IMR-90 (cell line): ENCODE measurements at regions not wholly inside any gene's neighbourhood (a gene's known extent, or its start where the extent isn't known, plus 50 kb on each side); places are given as distances from the start of the nearest gene placed in this dataset.

Experiments used
- ATAC-seq: fragments of 200-7000 bp; cut with Tn5 transposase; 2 replicates; pipeline ENCODE4 v1.9.1; 2020; ENCODE audit warnings: low read depth, mild to moderate bottlenecking, moderate library complexity
- BruUV-seq: library from RNA; stranded (reverse); fragments of 400-500 nt; replicated peaks from 2 replicates; lab custom pipeline; 2021; lab: Mats Ljungman, UMichigan
- CTCF ChIA-PET: fragments of 300-600 bp; formaldehyde crosslinking; extraction: SDS; loops from one replicate; lab custom pipeline; 2021; ENCODE audit warnings: antibody characterized with exemption; lab: Yijun Ruan, JAX
- POLR2A ChIA-PET: fragments of 300-600 bp; sonication (Branson Sonifier 250); formaldehyde crosslinking; loops from one replicate; lab custom pipeline; 2022; ENCODE audit warnings: antibody characterized with exemption; ENCODE audit not compliant: unreplicated experiment; lab: Charles Lee
- DNase-seq: peaks from one replicate; pipeline ENCODE4 v3.0.0; 2013
- H2AFZ ChIP-seq: replicated peaks from 2 replicates; pipeline ENCODE3; 2013; ENCODE audit warnings: low read length, mild to moderate bottlenecking; ENCODE audit not compliant: poor library complexity
- H2AK5ac ChIP-seq: 2 replicates; pipeline ENCODE4 v1.6.1; 2013; ENCODE audit warnings: low read depth, low read length, inconsistent platforms
- H2AK9ac ChIP-seq: replicated peaks from 2 replicates; pipeline ENCODE3; 2013; ENCODE audit warnings: mild to moderate bottlenecking, low read depth, low read length, moderate library complexity; ENCODE audit not compliant: poor library complexity
- H2BK120ac ChIP-seq: 2 replicates; pipeline ENCODE4 v1.6.1; 2013; ENCODE audit warnings: low read depth, low read length, inconsistent platforms
- H2BK15ac ChIP-seq: 3 replicates; pipeline ENCODE4 v1.6.1; 2013; ENCODE audit warnings: low read depth, low read length, inconsistent platforms
- H2BK20ac ChIP-seq: 2 replicates; pipeline ENCODE4 v1.6.1; 2013; ENCODE audit warnings: low read depth, mild to moderate bottlenecking, inconsistent platforms, low read length, moderate library complexity
- H2BK5ac ChIP-seq: 2 replicates; pipeline ENCODE4 v1.6.1; 2013; ENCODE audit warnings: mild to moderate bottlenecking, low read depth, low read length, inconsistent platforms; ENCODE audit not compliant: poor library complexity, severe bottlenecking
- H3K14ac ChIP-seq: replicated peaks from 2 replicates; pipeline ENCODE4 v1.6.1; 2013; ENCODE audit warnings: low read depth, low read length, inconsistent platforms
- H3K18ac ChIP-seq: 2 replicates; pipeline ENCODE4 v1.6.1; 2013; ENCODE audit warnings: low read depth, low read length, control low read depth
- H3K23ac ChIP-seq: 2 replicates; pipeline ENCODE4 v1.6.1; 2013; ENCODE audit warnings: low read depth, low read length, inconsistent platforms
- H3K27ac ChIP-seq: 2 replicates; pipeline ENCODE4 v1.5.1; 2013; ENCODE audit warnings: mild to moderate bottlenecking, control low read depth, low read length; ENCODE audit not compliant: insufficient read depth
- H3K27me3 ChIP-seq: 2 replicates; pipeline ENCODE4 v1.6.1; 2013; ENCODE audit warnings: low read length; ENCODE audit not compliant: control insufficient read depth, insufficient read depth
- H3K36me3 ChIP-seq: 2 replicates; pipeline ENCODE4 v1.6.1; 2013; ENCODE audit warnings: low read length, mixed read lengths; ENCODE audit not compliant: control insufficient read depth, insufficient read depth
- H3K4ac ChIP-seq: 2 replicates; pipeline ENCODE4 v1.6.1; 2013; ENCODE audit warnings: low read depth, low read length, inconsistent platforms
- H3K4me1 ChIP-seq: 2 replicates; pipeline ENCODE4 v1.6.1; 2013; ENCODE audit warnings: low read length, mixed read lengths; ENCODE audit not compliant: control insufficient read depth, insufficient read depth
- H3K4me2 ChIP-seq: 2 replicates; pipeline ENCODE4 v1.6.1; 2013; ENCODE audit warnings: low read depth, mild to moderate bottlenecking, control low read depth, low read length, moderate library complexity
- H3K4me3 ChIP-seq: 2 replicates; pipeline ENCODE4 v1.5.1; 2013; ENCODE audit warnings: low read depth, mild to moderate bottlenecking, control low read depth, low read length, moderate library complexity; ENCODE audit not compliant: insufficient read depth
- H3K56ac ChIP-seq: 2 replicates; pipeline ENCODE4 v1.6.1; 2013; ENCODE audit warnings: low read length, inconsistent platforms; ENCODE audit not compliant: insufficient read depth; ENCODE audit errors: extremely low read depth
- H3K79me1 ChIP-seq, 2 experiments: 2 replicates each; pipeline ENCODE4 v1.6.1; 2013; ENCODE audit warnings: low read length in 2 of 2, inconsistent platforms in 1 of 2, low read depth in 1 of 2
- H3K9ac ChIP-seq: 2 replicates; pipeline ENCODE4 v1.6.1; 2013; ENCODE audit warnings: low read depth, low read length, control low read depth
- H3K9me1 ChIP-seq: 2 replicates; pipeline ENCODE4 v1.6.1; 2013; ENCODE audit warnings: low read length, inconsistent platforms; ENCODE audit not compliant: insufficient read depth
- H3K9me3 ChIP-seq: 2 replicates; pipeline ENCODE4 v1.6.1; 2013; ENCODE audit warnings: low read length; ENCODE audit not compliant: control insufficient read depth, insufficient read depth
- H4K20me1 ChIP-seq: 2 replicates; pipeline ENCODE4 v1.6.1; 2013; ENCODE audit warnings: low read length, inconsistent platforms; ENCODE audit not compliant: insufficient read depth
- H4K5ac ChIP-seq: 2 replicates; pipeline ENCODE4 v1.6.1; 2013; ENCODE audit warnings: mild to moderate bottlenecking, low read depth, low read length, control low read depth
- H4K8ac ChIP-seq, 2 experiments: 2 replicates each; pipeline ENCODE4 v1.6.1; 2013; ENCODE audit warnings: low read depth in 2 of 2, low read length in 2 of 2, control low read depth in 1 of 2, inconsistent platforms in 1 of 2
- H4K91ac ChIP-seq: 2 replicates; pipeline ENCODE4 v1.6.1; 2013; ENCODE audit warnings: low read depth, low read length, inconsistent platforms; ENCODE audit not compliant: insufficient read depth
- BHLHE40 ChIP-seq: fragments of 150-350 bp; IDR thresholded peaks from 2 replicates; pipeline ENCODE4 v1.6.1; 2016; ENCODE audit warnings: mild to moderate bottlenecking, low read depth, low read length
- CEBPB ChIP-seq: IDR thresholded peaks from 2 replicates; pipeline ENCODE4 v1.6.1; 2012; ENCODE audit warnings: low read depth, low read length, improper control_type of control experiment
- CHD1 ChIP-seq: IDR thresholded peaks from 2 replicates; pipeline ENCODE4 v1.6.1; 2012; ENCODE audit warnings: low read depth, low read length, improper control_type of control experiment
- FOS ChIP-seq: fragments of 150-350 bp; IDR thresholded peaks from 2 replicates; pipeline ENCODE4 v1.6.1; 2016; ENCODE audit warnings: low read depth, low read length
- MAFK ChIP-seq: IDR thresholded peaks from 2 replicates; pipeline ENCODE4 v1.6.1; 2012; ENCODE audit warnings: low read depth, low read length, improper control_type of control experiment
- MAZ ChIP-seq: IDR thresholded peaks from 2 replicates; pipeline ENCODE4 v1.6.1; 2012; ENCODE audit warnings: low read depth, mild to moderate bottlenecking, low read length, improper control_type of control experiment, moderate library complexity, borderline replicate concordance
- MXI1 ChIP-seq: IDR thresholded peaks from 2 replicates; pipeline ENCODE4 v1.6.1; 2012; ENCODE audit warnings: low read depth, mild to moderate bottlenecking, low read length, moderate library complexity, borderline replicate concordance
- NFE2L2 ChIP-seq: fragments of 150-350 bp; IDR thresholded peaks from 2 replicates; pipeline ENCODE4 v1.6.1; 2016; ENCODE audit warnings: low read depth, mild to moderate bottlenecking, low read length
- POLR2A ChIP-seq: IDR thresholded peaks from 2 replicates; pipeline ENCODE4 v1.6.1; 2012; ENCODE audit warnings: mild to moderate bottlenecking, low read depth, low read length
- RAD21 ChIP-seq: IDR thresholded peaks from 2 replicates; pipeline ENCODE4 v1.6.1; 2012; ENCODE audit warnings: low read length, improper control_type of control experiment
- RCOR1 ChIP-seq: IDR thresholded peaks from 2 replicates; pipeline ENCODE4 v1.6.1; 2012; ENCODE audit warnings: mild to moderate bottlenecking, low read length, improper control_type of control experiment; ENCODE audit not compliant: insufficient replicate concordance
- RFX5 ChIP-seq: IDR thresholded peaks from 2 replicates; pipeline ENCODE4 v1.8.0; 2012; ENCODE audit warnings: low read depth, mild to moderate bottlenecking, low read length, moderate library complexity
- SMC3 ChIP-seq: fragments of 150-350 bp; IDR thresholded peaks from 2 replicates; pipeline ENCODE4 v1.6.1; 2016; ENCODE audit warnings: low read depth, mild to moderate bottlenecking, antibody characterized with exemption, low read length, moderate library complexity
- WGBS, 2 experiments: methylation state at CpG; one replicate each; pipeline versions ENCODE4 v1.1.5 to v1.1.7; 2013; ENCODE audit warnings: missing lambda C conversion rate in 2 of 2; ENCODE audit not compliant: insufficient read length in 1 of 2; ENCODE audit errors: extremely low coverage in 2 of 2; 5-methylcytosine and 5-hydroxymethylcytosine counted together
- dilution Hi-C: fragments of 300-500 bp; cut with HindIII; formaldehyde crosslinking; loops from one replicate; pipeline ENCODE4 v1.14.3; 2018; ENCODE audit warnings: low sequenced_read_pairs; ENCODE audit not compliant: unreplicated experiment
- in situ Hi-C: fragments of 300-500 bp; cut with MboI; formaldehyde crosslinking; loops from 3 replicates; pipeline ENCODE4 v1.14.3; 2019; ENCODE audit warnings: low sequenced_read_pairs, inconsistent platforms, mixed read lengths
- intact Hi-C: fragments of 100-400 bp; cut with micrococcal nuclease; formaldehyde crosslinking; loops from 2 replicates; pipeline ENCODE4 v1.10.0; 2022
- TF ChIP-seq, protein P1 (sequence below): fragments of 150-350 bp; IDR thresholded peaks from 2 replicates; pipeline ENCODE4 v1.6.1; 2017; ENCODE audit warnings: mild to moderate bottlenecking, antibody characterized with exemption, low read length, low read depth
- TF ChIP-seq, protein P2 (sequence below): fragments of 150-350 bp; IDR thresholded peaks from 2 replicates; pipeline ENCODE4 v1.6.1; 2016; ENCODE audit warnings: low read depth, mild to moderate bottlenecking, low read length, moderate library complexity, borderline replicate concordance
- TF ChIP-seq, protein P3 (sequence below): conservative IDR thresholded peaks from 2 replicates; pipeline ENCODE4 v1.5.1; 2012; ENCODE audit warnings: mild to moderate bottlenecking, low read depth, low read length, improper control_type of control experiment

DNA sequence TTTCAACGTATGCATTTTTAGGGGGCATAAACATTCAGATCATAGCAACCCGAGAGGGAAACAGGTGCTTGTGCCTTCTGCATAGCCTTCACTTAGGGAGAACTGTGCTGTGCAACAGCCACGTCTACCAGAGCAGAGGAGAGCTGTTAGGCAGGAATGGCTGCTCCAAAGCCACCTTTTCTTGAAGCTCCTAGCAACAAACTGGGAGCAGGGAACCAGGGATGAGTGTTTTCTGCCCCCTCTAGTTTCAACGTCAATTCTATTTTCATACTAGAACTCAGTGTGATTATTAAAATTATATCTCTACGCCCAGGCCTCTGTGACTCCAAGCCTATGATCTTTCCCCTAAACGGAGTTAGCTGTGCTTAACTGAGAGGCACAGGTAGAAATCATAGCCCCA, 290.0 kb downstream of the HAPSTR1 start:
- BruUV-seq: no TSS peak
- Histone ChIP-seq H2BK20ac (no peak overlapping the region), H3K18ac (no peak overlapping the region), H3K23ac (no peak overlapping the region), H4K5ac (no peak overlapping the region), H3K9me3 (peaks cover 14% of the 10 kb centered on the region), H3K4ac (no peak overlapping the region), H2BK15ac (no peak overlapping the region), H3K4me1 (no peaks in the 10 kb centered on the region), H2AFZ (no peak overlapping the region), H3K4me2 (no peak overlapping the region), H3K36me3 (no peaks in the 10 kb centered on the region), H2AK9ac (no peak overlapping the region), H3K27me3 (no peaks in the 10 kb centered on the region), H3K4me3 (no peak overlapping the region), H4K91ac (no peak overlapping the region), H2BK5ac (no peak overlapping the region), H3K9me1 (no peaks in the 10 kb centered on the region), H4K8ac (no peak overlapping the region), H4K20me1 (no peaks in the 10 kb centered on the region), H3K14ac (no peak overlapping the region), H3K79me1 (no peaks in the 10 kb centered on the region), H3K9ac (no peak overlapping the region), H3K56ac (no peak overlapping the region), H2AK5ac (no peak overlapping the region), H2BK120ac (no peak overlapping the region), H3K27ac (no peak overlapping the region)
- ATAC-seq (no peak), DNase-seq (no peak)
- in situ Hi-C loops (no loop called here), intact Hi-C loops (no loop called here), dilution Hi-C loops (no loop called here)
- TF ChIP-seq MXI1: no peak
- no peak for TF ChIP-seq CEBPB
- TF ChIP-seq RAD21: no peak
- no peak for TF ChIP-seq NFE2L2
- TF ChIP-seq CHD1: no peak
- TF ChIP-seq, protein P1, sequence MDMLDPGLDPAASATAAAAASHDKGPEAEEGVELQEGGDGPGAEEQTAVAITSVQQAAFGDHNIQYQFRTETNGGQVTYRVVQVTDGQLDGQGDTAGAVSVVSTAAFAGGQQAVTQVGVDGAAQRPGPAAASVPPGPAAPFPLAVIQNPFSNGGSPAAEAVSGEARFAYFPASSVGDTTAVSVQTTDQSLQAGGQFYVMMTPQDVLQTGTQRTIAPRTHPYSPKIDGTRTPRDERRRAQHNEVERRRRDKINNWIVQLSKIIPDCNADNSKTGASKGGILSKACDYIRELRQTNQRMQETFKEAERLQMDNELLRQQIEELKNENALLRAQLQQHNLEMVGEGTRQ: no peak
- no peak for TF ChIP-seq MAFK
- TF ChIP-seq BHLHE40: no peak
- TF ChIP-seq FOS: no peak
- TF ChIP-seq RCOR1: no peak
- TF ChIP-seq, protein P2, sequence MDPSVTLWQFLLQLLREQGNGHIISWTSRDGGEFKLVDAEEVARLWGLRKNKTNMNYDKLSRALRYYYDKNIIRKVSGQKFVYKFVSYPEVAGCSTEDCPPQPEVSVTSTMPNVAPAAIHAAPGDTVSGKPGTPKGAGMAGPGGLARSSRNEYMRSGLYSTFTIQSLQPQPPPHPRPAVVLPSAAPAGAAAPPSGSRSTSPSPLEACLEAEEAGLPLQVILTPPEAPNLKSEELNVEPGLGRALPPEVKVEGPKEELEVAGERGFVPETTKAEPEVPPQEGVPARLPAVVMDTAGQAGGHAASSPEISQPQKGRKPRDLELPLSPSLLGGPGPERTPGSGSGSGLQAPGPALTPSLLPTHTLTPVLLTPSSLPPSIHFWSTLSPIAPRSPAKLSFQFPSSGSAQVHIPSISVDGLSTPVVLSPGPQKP: no peak
- TF ChIP-seq SMC3: no peak
- no peak for TF ChIP-seq MAZ
- TF ChIP-seq, protein P3, sequence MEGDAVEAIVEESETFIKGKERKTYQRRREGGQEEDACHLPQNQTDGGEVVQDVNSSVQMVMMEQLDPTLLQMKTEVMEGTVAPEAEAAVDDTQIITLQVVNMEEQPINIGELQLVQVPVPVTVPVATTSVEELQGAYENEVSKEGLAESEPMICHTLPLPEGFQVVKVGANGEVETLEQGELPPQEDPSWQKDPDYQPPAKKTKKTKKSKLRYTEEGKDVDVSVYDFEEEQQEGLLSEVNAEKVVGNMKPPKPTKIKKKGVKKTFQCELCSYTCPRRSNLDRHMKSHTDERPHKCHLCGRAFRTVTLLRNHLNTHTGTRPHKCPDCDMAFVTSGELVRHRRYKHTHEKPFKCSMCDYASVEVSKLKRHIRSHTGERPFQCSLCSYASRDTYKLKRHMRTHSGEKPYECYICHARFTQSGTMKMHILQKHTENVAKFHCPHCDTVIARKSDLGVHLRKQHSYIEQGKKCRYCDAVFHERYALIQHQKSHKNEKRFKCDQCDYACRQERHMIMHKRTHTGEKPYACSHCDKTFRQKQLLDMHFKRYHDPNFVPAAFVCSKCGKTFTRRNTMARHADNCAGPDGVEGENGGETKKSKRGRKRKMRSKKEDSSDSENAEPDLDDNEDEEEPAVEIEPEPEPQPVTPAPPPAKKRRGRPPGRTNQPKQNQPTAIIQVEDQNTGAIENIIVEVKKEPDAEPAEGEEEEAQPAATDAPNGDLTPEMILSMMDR: no peak
- no peak for TF ChIP-seq RFX5
- no peak for TF ChIP-seq POLR2A
- ChIA-PET POLR2A (no interaction called here), CTCF (no interaction called here)
- 17% methylated on average over 1 of the region's 6 CpGs; no CpG with 5 or more reads in 1 of the 2 experiments for WGBS, 2 experiments
